Pons (tissue), 1 donor: ENCODE measurements at regions not wholly inside any gene's neighbourhood (a gene's known extent, or its start where the extent isn't known, plus 50 kb on each side); places are given as distances from the start of the nearest gene placed in this dataset.

Source experiments
- DNase-seq: peaks from one replicate; pipeline ENCODE4 v3.0.0-alpha.2; 2016; ENCODE audit warnings: low spot score

DNA sequence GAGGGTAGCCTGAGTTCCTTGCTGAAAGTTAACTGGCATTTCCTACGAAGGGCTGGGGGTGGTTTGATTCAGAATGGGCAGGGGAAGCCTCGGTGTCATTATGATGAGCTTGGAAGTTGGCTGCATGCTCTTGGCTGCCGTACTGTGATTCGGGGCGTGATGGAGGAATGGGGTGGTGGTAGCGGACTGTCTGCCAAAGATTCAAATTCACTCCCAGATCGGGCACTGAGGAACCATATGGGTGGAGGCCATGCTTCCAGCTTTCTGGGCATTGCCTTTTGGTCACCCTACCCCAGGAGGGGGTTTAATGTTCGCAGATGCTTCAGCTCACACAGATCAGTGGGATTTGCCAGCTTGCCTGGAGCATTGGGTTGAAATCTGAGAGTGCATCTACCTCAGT, 492.8 kb upstream of the EEF2KMT start:
- DNase-seq = no peak

DNA sequence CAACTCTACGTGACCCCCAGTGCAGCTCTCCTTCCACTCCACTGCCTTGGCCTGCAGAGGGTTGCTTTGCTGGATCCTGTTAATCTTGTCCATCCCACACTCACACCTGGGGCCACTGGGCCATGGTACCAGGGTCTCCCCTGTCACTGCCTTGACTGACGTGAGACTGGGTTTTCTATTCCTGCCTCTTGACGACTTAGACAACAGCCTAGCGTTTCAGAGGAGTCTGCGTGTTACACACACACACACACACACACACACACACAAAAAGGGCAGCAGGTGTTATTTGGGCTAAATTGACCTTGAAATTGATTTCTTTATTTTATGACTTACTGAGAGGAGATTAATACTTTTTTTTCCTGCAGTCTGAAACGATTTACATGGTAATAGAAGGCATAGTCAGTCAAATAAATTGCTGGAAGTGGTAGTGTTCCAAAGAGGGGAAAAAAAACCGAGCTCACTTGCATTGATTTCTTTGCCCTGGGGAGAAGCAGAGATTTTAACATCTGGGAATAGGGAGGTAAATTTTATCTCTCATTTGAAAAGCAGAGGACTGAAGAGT, 492.3 kb upstream of the EEF2KMT start:
- DNase-seq = no peak

DNA sequence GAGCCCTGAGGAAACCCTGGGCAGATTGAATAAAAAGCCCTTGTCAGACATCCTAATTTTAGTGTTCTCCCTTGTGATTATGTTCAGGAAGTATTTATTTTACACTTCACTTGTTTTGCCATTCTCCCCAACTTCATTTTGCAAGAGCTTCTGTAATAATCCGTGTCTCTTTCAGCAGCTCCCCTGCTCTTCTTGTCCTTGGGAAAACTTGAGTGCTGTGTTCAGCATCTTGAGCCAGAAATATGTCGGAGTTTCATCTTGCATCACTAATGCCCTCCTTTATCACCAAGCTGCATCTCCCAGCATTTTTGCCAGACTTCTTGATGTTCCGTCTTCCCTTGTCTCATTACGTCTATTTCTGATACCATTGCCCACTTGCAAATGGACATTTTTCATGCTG, 486.5 kb upstream of the EEF2KMT start:
- DNase-seq = no peak

DNA sequence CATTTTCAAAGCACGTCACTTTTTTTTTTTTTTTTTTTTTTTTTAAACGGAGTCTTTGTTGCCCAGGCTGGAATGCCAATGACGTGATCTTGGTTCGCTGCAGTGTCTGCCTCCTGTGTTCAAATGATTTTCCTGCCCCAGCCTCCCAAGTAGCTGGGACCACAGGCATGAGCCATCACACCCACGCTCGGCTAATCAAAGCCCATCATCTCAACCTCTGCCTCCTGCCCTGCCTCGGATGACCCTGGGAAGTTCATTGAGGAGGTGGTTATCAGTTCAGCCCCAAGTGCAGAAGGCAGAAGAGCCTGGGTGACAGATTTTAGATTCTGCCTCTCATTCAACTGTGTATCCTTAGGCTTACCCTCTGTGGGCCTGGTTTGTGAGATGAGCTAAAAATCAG, 484.9 kb upstream of the EEF2KMT start:
- DNase-seq = no peak

DNA sequence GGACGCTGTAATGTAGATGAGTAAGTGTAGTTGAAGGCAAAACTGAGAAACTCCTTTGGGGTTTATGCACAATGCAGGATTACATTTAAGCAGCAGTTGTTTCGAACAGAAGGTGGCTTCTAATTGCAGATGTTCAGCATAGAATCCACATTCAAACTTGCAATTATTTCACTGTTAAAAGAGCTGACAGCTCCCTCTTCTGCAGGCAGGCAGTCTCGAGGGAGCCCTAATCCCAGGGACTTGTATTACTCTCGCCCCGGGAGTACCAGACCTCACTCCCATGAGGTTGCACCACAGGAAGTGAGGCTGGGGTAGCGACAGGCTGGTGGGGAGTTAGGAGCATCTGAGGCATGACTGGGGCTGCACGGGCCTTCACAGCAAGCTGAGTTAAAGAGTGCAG, 484.3 kb upstream of the EEF2KMT start:
- DNase-seq = no peak

DNA sequence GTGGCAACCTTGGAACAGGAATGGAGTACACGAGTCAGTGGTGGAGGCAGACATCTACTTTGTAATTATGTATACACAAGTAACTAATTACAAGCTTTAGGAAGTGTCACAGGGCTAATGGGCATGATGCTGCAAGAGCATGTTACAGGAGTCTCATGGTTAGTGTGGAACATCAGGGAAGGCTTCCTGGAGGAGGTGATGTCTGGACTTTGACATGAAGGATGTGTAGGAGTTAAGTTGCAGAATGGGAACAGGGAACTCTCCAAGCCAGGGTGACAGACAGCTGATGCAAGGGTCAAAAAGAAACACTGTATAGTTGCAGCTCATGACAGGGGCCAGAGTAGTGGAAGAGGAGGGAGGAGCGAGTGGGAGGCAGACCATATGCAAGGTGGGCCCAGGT, 483.8 kb upstream of the EEF2KMT start:
- DNase-seq = no peak

DNA sequence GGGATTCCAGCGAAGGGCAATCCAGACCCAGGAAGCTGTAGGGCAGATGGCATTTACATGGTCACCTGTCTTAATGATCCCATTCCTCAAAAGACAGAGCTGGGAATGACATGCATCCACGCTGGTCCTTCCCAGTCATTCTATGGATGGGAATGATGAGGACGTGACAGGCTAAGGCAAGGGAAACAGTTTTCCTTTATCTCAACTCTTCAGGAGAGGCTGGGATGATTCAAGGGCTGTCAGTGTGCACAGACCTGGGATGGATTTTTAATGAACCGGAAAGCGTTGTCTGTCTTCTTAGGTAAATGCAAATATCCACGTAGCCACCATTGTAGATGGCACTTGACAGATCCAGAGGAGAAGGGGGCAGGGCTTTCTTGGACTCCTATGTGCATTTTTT, 483.2 kb upstream of the EEF2KMT start:
- DNase-seq = no peak

DNA sequence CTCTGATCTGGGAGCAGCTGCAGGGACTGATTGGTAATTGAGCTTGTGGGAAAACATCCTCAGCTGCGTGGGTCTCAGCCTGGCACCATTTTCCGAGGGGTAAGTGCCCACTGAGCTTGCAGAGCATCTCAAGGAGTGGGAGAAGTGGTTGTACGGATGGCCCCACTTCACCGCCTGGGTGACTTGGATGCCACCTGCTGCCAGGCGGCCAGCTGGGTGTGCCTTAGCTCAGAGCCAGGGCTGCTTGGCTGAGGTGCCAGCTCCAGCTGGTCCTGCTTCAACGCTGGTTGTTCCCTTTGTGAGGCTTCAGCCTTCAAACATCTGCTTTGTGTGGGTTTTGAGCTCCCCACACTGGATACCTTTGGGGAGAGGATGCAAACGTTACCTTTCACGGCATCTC, 482.7 kb upstream of the EEF2KMT start:
- DNase-seq = no peak

DNA sequence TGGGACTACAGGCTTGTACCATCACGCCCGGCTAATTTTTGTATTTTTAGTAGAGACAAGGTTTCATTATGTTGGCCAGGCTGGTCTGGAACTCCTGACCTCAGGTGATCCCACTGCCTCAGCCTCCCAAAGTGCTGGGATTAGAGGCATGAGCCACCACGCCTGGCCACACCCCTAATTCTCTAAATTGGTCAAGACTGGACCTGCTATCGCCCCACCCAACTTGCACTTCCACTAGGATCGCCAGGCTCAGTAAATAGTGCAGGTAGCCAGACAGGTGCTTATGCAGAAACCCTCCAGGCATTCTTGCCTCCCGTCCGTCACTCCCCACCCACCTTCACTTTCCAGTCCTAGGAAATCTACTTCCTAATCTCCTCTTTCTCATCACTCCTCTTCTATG, 481.4 kb upstream of the EEF2KMT start:
- no peak for DNase-seq

DNA sequence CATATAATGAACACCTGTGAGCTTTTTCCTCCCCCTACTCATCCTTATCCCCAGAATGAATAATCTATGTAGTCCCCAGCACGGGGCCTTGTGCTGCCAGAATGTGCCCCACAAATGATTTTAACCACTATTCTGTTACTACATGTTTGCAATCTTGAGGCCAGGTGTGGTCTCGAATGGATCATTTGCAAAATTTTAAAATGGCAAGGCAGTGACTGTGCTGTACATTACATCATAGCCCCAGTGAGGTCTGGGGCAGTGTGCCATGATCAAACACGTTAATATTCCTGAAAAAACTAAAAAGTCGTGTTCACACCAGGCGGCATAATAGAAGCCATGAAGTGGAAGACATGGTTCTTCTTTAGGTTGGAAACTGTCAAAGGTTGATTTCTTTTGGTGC, 479.9 kb upstream of the EEF2KMT start:
- DNase-seq = no peak

DNA sequence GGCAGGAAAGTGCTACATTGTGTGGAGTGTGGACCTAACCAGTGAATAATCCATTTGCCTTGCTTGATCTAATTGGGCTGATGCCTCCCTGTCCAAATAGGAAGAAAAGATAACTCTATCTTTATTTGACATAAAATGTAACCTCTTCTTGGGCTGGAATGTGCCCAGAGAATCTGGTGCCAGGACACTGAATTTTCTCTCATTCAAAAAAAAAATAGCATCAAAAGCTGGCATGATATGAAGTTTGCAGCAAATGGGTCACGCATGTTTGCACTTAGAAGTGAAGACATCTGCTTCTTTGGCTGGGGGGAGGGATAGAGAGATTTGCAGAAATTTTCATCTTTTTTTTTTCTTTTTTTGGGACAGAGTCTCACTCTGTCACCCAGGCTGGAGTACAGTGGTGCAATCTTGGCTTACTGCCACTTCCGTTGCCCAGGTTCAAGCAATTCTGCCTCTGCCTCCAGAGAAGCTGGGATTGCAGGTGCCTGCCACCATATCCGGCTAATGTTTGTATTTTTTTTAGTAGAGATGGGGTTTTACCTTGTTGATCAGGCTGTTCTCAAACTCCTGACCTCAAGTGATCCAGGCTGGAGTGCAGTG, 478.2 kb upstream of the EEF2KMT start:
- no peak for DNase-seq

DNA sequence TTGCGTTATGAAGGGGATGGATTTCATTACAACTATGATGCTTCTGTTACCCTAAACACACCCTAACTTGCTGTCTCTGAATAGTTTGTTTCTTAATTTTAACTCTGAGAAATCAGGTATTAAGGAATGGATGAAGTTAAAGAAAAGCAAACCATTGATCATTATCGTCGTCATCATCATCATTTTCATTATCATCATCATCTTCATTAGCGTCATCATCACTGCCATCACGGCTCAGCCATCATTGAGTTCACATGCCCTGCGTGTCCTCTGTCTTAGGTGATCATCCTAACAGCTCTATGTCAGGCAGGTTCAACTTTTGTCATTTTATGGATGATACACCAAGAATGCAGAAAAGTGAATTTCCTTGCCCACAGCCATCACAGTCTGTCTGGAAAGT, 477.5 kb upstream of the EEF2KMT start:
- no peak for DNase-seq

DNA sequence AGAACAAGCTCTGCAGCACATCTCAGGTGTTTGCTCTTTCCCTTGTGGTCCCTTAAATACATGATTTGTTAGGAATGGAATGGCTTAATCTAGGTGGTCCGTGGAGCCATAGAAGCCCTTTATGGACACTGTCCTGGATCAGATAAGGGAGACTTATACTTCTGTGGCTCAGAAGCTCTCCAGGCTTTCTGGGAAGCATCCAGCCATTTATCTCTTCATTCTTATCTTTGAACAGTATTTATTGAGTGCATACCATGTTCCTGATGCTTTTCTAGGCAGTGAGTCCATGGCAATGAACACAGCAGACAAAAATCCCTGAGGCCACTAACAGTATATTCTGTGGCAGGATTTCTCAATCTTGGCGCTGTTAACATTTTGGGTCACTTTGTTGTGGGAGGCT, 474.5 kb upstream of the EEF2KMT start:
- no peak for DNase-seq

DNA sequence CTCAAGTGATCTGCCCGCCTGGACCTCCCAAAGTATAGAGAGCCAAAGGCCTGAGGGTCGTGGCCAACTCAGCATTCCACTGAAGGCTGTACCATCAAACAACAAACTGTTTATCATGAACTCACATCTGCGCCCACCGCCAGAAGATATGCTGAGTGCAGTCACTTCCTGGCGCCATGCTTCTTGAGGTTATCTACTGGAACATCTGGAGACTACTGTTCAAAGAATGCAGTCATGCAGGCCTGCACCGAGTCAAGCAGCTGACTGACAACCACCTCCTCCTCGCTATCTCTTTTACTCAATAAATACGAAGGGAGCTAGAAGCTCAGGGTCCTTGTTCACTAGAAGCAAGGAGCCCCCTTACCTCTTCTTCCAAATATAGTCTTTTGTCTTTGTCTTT, 473.9 kb upstream of the EEF2KMT start:
- no peak for DNase-seq

DNA sequence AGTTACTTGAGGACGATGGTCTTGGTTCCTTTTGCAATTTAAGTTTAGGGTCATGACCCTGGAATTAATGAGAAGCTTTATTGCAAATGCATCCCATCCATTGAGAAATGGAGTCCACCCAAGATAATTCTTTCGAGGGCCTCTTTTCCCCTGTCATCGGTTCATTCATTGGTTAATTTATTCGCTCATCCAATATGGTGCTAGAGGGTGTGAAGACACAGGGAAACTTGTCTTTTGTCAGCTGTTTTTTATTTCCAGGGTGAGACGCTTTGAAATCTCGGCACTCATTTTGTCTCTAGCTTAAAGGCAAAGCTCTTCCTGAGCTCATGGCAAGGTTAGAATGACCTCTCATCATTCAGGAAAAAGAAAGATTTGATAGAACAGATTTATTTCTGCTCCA, 464.2 kb upstream of the EEF2KMT start:
- DNase-seq = no peak

DNA sequence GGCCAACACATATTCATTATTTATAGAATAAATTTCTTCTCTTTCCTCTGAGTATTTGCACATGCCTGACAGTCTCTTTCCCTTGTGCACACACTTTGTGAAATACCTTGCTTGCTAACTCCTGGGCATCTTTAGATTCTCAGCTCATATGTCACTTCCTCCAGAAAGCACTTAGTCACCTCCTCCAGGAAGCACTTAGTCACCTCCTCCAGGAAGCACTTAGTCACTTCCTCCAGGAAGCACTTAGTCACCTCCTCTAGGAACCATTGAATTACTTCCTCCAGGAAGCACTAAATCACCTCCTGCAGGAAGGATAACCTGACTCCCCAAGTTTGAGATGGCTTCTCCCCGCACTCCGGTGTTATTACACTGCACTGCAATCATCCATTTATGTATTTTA, 462.5 kb upstream of the EEF2KMT start:
- DNase-seq = no peak

DNA sequence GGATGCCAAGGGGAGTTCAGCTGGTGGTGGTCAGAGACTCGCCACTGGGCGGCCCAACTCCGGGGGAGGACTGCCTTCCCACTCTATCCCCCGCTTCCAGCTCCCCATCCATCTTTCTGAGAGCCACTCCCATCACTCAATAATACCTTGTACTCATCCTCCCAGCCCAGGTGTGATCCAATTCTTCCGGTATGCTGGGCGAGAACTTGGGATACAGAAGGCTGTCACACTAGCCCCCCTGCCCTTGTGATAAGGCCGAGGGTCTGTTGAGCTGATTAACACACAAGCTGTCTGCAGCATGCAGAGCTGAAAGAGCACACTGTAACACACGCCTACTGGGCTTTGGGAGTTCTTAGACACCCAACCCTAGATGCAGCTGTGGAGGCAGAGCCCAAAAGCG, 460.4 kb upstream of the EEF2KMT start:
- DNase-seq = no peak

DNA sequence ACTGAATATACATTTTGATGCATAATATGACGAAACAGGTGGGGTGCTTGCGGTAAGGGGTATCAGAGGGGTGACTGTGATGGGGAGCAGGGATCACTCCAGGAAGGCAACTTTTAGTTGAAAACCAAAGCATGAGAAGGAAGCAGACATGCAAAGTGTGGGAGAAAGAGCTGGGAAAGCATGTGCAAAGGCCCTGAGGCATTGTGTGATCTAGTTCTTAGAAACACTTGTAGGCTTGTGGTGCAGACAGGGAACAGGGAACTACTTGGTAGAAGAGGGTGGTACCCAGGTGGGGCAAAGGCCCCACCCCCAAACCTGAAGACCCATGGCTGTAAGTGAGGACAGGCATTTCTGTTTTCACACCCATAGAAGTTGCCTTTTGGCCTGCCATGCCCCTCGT, 459.9 kb upstream of the EEF2KMT start:
- no peak for DNase-seq

DNA sequence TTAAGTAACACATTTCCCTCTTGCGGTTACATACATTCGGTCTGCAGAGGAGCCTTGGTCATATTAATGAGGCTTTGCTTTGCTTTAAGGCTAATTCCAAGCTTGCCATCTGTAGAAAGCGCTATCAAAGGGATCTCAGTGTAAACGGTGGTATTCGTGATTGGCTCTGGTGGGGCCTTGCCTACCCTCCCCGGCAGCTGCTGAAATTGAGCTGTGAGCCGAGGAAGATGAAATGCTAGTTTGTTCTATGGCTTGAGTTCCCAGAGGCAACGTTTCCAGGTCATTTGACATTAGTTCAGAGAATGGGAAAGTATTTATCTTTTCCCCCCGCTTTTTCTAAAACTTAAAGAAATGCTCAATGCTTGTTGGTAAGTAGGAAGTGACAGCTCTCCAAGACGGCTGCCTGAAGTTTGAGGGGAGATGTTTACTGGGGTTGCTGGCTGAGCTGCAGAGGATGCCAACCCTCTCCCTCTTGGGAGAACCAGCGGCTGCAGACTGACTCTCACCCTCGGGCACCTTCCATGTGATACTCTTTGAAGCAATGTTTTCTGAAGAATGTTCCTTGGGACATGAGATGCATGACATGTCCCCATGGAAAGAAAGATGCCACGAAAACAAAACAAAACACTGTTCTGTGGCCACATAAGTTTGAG, 458.7 kb upstream of the EEF2KMT start:
- DNase-seq = no peak

DNA sequence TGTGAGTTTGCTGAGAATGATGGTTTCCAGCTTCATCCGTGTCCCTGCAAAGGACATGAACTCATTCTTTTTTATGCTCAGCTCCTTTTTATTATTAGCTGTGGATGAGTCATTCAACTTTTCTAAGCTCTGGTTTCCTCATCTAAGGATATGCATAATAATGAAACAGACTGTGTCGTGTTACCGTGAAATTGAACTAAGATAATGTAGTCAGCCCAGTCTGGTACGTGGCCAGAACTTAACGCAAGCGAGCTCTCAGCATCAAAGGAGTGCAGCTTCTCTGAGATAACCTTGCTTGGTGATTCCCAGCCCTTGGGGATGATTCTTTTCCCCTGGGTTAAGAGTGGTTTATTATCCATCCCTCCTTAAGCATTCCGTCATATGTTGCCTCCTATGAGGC, 454.3 kb upstream of the EEF2KMT start:
- no peak for DNase-seq

DNA sequence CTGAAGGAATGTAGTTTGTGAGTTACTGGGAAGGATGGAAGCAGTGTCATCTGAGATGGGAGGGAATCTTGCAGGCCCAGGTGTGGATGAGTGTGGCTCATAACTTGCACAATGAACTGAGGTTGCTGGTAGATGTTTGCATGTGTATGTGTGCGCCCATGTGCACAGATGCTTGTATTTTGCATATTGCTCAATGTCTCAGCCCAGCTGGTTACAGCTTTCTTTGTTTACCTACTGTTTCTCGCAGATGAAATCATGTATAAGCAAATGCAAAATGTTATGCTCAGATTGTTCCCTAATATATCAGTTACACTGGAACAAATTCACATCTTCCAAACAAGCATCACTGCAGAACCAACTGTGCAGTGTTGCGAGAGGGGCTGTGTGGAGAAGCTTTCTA, 452.2 kb upstream of the EEF2KMT start:
- DNase-seq = no peak

DNA sequence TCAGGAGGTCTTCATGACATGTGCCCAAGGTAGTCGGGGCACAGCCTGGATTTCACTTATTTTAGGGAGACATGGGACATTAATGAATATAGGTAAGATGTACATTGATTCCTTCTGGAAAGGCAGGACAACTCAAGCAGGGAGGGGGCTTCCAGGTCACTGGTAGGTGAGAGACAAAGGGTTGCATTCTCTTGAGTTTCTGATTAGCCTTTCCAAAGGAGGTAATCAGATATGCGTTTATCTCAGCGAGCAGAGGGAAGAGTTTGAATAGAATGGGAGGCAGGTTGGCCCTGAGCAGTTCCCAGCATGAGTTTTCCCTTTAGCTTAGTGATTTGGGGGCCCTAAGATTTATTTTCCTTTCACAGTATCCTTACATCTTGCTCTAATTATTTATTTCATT, 443.8 kb upstream of the EEF2KMT start:
- DNase-seq = no peak

DNA sequence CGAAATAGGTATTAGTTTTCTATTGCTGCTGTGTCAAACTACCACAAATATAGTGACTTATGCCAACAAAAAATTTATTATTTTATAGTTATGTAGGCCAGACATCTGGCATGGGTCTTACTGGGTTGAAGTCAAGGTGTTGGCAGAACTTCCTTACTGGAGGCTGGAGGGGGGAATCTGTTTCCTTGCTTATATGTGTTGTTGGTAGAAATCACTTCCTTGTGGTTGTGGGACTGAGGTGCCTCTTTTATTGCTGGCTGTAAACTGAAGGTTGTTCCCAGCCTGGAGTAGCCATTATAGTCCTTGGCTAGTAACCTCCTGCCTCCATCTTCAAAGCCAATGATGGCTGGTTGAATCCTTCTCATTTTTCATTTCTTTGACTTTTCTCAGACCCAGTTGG, 439.8 kb upstream of the EEF2KMT start:
- DNase-seq = no peak

DNA sequence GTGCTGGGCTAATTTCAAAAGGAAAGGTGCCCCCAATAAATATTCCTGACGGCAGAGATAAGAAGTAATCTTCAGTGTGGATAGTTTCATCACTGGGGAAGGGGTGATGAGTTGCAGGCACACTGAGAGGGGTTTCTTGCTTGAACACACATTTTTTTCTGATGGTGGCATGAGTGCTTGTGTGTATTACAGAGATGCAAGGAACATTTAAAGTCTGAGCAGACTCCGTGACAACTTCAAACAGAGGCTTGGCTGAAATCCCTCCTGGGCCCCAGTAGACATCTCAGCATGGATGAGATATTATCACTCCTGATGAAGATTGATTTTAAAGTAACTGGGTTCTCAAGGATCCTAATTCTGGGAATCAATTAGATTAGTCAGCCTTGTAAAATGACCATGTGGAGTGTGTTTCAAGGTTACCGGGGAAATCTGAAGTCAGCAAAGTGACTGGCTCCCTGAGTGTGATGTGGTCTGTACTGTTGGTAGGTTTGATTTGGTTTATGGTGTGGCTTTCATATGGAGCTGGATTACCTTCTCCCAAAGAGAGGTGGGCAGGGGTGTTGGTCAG, 435.8 kb upstream of the EEF2KMT start:
- no peak for DNase-seq
